ENCODE measurements at regions not wholly inside any gene's neighbourhood (a gene's known extent, or its start where the extent isn't known, plus 50 kb on each side); places are given as distances from the start of the nearest gene placed in this dataset.

DNA sequence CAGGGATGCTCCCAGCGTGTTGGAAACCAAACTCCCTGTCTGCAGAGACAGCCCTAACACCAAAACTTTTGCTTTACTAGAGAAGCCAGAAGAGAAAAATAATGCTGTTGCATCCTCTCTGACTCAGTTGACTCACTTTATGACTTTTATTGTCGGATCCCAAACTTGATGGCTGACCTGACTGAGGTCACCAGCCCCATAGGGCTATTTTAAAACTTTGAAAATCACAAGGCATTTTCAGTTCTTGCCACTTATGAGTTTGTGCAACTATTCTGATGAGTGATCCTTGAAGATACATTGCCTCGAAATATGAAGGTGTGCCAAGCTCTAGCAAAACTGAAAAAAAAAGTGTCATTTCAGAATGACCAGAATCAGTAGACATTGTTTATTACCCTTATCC is 320.2 kb downstream of the DLEU7 start:
- Histone ChIP-seq H3K27me3 (ENCODE audit: control insufficient read depth, insufficient read depth, low read length) (no peaks in the 10 kb centered on the region), H3K4me1 (ENCODE audit: control insufficient read depth, insufficient read depth, low read length) (peaks cover 8% of the 10 kb centered on the region), H3K27ac (ENCODE audit: low read length) (no peak overlapping the region), H3K4me3 (ENCODE audit: low read length) (no peak overlapping the region), H3K9me3 (ENCODE audit: control insufficient read depth, low read depth, low read length) (no peaks in the 10 kb centered on the region), H3K36me3 (ENCODE audit: control insufficient read depth, insufficient read depth, low read length) (no peaks in the 10 kb centered on the region)
- WGBS (ENCODE audit: insufficient coverage, low lambda C conversion rate), result 100% methylated on average over 1 of the region's 3 CpGs
- no peak for DNase-seq

DNA sequence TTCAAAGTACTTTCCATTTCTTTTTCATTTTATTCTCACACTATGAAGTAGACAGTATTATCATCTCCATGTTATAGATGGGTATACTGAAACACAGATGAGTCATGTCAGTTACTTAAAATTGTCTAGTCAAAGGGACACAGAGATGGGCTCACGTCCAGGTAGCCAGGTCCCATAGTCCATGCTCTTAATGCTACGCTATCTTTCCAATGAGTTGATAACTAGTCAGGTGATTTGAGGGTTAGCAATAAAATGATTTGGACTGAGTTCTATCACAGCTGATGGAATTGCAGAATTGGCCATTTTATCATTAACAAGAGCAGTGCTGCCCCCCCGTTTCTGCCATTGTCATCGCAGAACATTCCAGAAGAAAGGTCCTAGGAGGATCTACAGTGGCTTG is 318.9 kb downstream of the DLEU7 start:
- Histone ChIP-seq H3K27me3 (ENCODE audit: control insufficient read depth, insufficient read depth, low read length) (no peaks in the 10 kb centered on the region), H3K4me1 (ENCODE audit: control insufficient read depth, insufficient read depth, low read length) (peaks cover 8% of the 10 kb centered on the region), H3K36me3 (ENCODE audit: control insufficient read depth, insufficient read depth, low read length) (no peaks in the 10 kb centered on the region), H3K9me3 (ENCODE audit: control insufficient read depth, low read depth, low read length) (no peaks in the 10 kb centered on the region), H3K4me3 (ENCODE audit: low read length) (no peak overlapping the region), H3K27ac (ENCODE audit: low read length) (no peak overlapping the region)
- WGBS (ENCODE audit: insufficient coverage, low lambda C conversion rate), result 83% methylated on average over 1 of the region's 4 CpGs
- DNase-seq, result peak; percentile 31 to 53

DNA sequence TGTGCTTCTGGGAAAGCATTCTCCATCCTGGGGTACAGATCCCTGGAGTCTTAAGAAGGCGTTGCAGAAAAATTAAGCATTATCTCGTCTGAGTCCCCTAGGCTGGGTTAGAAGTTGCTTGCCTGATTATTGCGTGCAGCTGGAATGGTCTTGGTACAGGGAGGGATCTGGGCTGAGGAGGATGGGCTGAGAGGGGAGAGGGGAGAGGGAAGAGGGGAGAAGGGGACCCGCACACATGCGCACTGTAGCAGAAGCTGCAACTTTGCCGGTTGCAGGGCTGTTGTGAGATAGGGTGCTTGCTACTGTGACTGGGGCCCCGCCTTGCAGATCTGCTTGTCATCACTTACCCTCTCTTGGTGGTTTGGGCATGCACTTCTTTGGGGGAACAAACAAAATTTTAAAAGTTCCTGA is 316.8 kb downstream of the DLEU7 start:
- H3K27ac ChIP-seq (ENCODE audit: low read length), result no peak overlapping the region
- H3K27me3 ChIP-seq (ENCODE audit: control insufficient read depth, insufficient read depth, low read length), result no peaks in the 10 kb centered on the region
- no peak for DNase-seq
- no peaks in the 10 kb centered on the region for H3K36me3 ChIP-seq (ENCODE audit: control insufficient read depth, insufficient read depth, low read length)
- no CpG with 5 or more reads among the region's 7 CpGs for WGBS (ENCODE audit: insufficient coverage, low lambda C conversion rate)
- H3K4me3 ChIP-seq (ENCODE audit: low read length), result no peak overlapping the region
- no peaks in the 10 kb centered on the region for H3K9me3 ChIP-seq (ENCODE audit: control insufficient read depth, low read depth, low read length)
- peaks cover 4% of the 10 kb centered on the region for H3K4me1 ChIP-seq (ENCODE audit: control insufficient read depth, insufficient read depth, low read length)

DNA sequence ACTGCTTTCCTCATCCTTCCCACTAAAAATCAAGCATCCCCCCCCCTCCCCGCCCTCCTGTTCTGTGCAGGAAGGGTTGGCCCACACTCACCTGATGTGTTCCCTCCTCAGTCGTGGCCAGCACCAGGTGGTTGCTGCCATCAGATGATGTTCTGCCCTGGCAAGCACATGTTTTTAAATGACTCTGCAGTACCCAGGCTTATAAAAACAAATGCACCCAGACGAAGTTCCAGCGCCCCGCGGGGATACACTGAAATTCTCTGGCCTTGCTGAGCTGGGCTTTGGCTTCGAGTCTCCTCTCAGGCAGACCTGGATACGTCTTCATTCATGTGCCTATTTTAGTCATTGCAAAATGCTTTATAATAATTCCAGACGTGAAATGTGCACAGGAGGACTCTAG is 316.3 kb downstream of the DLEU7 start:
- no peaks in the 10 kb centered on the region for H3K27me3 ChIP-seq (ENCODE audit: control insufficient read depth, insufficient read depth, low read length)
- no peaks in the 10 kb centered on the region for H3K9me3 ChIP-seq (ENCODE audit: control insufficient read depth, low read depth, low read length)
- no peak overlapping the region for H3K4me3 ChIP-seq (ENCODE audit: low read length)
- H3K27ac ChIP-seq (ENCODE audit: low read length), result no peak overlapping the region
- no CpG with 5 or more reads among the region's 9 CpGs for WGBS (ENCODE audit: insufficient coverage, low lambda C conversion rate)
- H3K36me3 ChIP-seq (ENCODE audit: control insufficient read depth, insufficient read depth, low read length), result no peaks in the 10 kb centered on the region
- H3K4me1 ChIP-seq (ENCODE audit: control insufficient read depth, insufficient read depth, low read length), result peaks cover 1% of the 10 kb centered on the region
- DNase-seq, result no peak

DNA sequence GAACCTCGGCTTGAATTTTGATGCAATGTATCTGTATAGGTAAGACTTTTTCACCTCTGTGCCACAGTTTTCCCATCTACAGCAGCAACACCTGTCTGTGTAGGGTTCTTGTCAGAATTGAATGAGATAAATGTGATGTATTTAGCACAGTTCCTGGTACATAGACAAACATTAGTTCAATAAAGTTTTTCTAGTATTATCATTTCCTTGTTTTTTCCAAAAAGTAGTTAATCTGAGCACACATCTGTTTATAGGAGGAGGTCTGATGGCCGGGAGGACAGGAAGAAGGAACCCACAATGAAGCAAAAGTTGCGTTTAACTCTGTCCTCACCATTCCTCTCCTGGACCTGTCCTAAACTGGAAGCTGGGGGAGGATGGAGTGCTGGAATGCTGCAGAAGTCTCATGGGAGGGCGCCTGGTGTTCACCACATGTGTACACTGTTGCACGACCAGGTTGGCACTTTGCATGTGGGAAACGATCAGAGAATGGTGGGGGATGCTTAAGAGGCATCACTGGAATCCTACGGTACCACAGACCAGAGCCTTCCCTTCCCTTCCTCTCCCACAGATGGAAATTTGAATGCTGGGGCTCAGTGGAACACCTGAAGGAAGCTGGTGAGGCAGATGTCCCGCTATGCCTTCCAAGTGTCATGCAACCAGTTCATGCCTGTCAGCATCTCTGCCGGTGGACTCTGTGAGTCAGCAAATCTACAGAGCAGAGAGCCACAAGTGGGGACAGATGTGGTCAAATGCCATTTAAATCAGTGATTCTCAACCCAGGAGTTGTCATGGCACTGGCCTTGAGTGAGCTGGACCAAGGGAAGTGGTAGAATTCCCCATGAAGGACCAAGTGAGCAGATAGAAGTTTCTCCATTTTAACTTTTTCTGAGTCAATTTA is 315.6 kb downstream of the DLEU7 start:
- WGBS (ENCODE audit: insufficient coverage, low lambda C conversion rate), result no CpG with 5 or more reads among the region's 9 CpGs
- H3K27ac ChIP-seq (ENCODE audit: low read length), result no peak overlapping the region
- no peaks in the 10 kb centered on the region for H3K27me3 ChIP-seq (ENCODE audit: control insufficient read depth, insufficient read depth, low read length)
- H3K9me3 ChIP-seq (ENCODE audit: control insufficient read depth, low read depth, low read length), result no peaks in the 10 kb centered on the region
- H3K4me1 ChIP-seq (ENCODE audit: control insufficient read depth, insufficient read depth, low read length), result no peaks in the 10 kb centered on the region
- H3K36me3 ChIP-seq (ENCODE audit: control insufficient read depth, insufficient read depth, low read length), result no peaks in the 10 kb centered on the region
- H3K4me3 ChIP-seq (ENCODE audit: low read length), result no peak overlapping the region
- no peak for DNase-seq

DNA sequence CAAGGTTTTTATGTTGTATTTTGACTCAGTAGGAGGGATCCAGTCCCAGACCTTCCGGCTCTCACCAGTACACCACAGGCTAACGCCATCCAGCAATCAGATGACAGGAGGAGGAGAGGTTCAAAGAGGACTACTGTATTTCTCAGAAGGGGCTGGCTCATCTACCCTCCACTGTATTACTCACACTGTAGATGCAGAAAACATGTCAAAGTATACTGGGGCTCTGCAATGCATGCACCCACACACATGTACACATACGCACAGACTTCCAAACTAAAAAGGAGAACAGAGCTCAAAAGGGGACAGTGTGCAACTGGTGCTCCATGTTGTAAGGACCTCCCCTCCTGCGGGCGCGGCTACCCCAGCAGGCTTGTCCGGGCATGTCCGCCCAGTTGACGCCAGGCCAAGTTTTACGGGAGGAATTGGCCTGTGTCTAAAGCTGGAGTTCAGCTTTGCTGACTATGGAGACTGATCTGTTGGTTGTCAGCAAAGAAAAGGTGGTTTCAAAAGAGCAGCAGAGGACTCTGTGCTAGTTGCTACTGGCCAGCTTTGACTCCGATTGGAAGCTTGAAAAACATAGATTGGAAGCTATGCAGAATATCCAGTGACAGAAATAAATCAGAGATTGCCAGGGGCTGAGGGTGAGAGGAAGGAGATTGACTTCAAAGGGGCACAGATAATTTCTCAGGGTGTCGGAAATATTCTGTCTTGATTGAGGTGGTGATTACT is 314.2 kb downstream of the DLEU7 start:
- H3K4me1 ChIP-seq (ENCODE audit: control insufficient read depth, insufficient read depth, low read length), result no peaks in the 10 kb centered on the region
- no peaks in the 10 kb centered on the region for H3K9me3 ChIP-seq (ENCODE audit: control insufficient read depth, low read depth, low read length)
- no CpG with 5 or more reads among the region's 12 CpGs for WGBS (ENCODE audit: insufficient coverage, low lambda C conversion rate)
- H3K27me3 ChIP-seq (ENCODE audit: control insufficient read depth, insufficient read depth, low read length), result no peaks in the 10 kb centered on the region
- H3K27ac ChIP-seq (ENCODE audit: low read length), result no peak overlapping the region
- no peak overlapping the region for H3K4me3 ChIP-seq (ENCODE audit: low read length)
- H3K36me3 ChIP-seq (ENCODE audit: control insufficient read depth, insufficient read depth, low read length), result no peaks in the 10 kb centered on the region
- no peak for DNase-seq

DNA sequence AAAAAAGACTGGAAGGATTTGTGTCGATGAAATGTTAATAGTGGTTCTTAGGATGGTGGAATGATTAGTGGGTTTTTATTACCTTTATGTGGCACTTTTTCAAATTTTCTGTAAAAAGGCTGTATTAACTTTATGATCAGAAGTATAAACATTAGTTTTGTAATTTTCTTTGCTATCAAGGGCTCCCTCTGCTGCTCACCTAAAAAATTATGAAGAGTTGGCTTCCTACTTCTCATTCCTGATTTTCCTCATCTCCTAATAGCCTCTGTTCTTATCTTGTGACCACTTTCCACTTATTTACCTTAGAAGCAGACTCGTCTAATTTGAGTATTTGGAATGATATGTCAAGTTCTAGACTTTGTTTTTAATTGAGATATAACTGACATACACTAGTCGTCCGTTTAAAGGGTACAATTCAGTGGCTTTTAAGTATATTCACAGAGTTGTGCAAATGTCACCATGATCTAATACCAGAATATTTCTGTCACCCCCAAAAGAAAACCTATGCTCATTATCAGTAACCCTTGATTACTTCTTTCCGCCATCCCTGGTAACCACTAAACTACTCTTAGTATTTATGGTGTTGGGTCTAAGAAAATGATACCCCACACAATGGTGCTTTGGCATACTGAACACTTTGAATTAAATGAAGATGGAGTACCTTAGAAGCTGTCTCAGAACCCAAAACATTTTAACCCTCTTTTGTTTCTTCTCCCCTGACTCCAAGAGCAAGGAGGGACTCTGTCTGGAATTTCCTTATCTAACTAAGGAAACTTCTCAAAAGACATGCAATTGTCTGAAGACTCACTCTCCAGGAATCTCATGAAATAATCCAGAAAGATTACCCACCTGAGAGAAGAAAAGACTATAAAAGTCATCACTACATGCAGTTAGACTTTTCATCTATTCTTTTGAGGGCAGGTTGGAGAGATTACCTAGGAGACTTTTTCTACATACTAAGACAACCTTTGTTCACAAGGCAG is 311.3 kb downstream of the DLEU7 start:
- Histone ChIP-seq H3K27me3 (ENCODE audit: control insufficient read depth, insufficient read depth, low read length) (no peaks in the 10 kb centered on the region), H3K4me3 (ENCODE audit: low read length) (no peak overlapping the region), H3K27ac (ENCODE audit: low read length) (no peak overlapping the region), H3K4me1 (ENCODE audit: control insufficient read depth, insufficient read depth, low read length) (no peaks in the 10 kb centered on the region), H3K9me3 (ENCODE audit: control insufficient read depth, low read depth, low read length) (peaks cover 11% of the 10 kb centered on the region), H3K36me3 (ENCODE audit: control insufficient read depth, insufficient read depth, low read length) (no peaks in the 10 kb centered on the region)
- DNase-seq, result no peak
- WGBS (ENCODE audit: insufficient coverage, low lambda C conversion rate), result 63% methylated on average over 3 of the region's 5 CpGs

DNA sequence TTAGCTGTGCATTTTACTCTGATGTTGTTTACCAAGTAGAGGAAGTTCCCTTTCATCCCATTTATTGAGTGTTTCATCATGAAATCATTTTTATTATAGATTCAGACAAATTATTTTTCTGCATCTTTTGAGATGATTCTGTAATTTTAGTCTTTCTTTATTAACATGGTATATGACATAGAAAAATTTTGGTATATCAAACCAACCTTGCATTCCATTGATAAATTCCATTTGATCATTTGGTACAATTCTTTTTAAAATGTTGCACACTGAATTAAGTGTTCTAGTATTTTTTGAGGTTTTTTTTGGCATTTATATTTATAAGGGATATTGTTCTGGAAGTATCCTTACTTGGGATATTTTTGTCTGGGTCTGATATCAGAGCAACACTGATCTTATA is 308.4 kb downstream of the DLEU7 start:
- no peaks in the 10 kb centered on the region for H3K36me3 ChIP-seq (ENCODE audit: control insufficient read depth, insufficient read depth, low read length)
- no peaks in the 10 kb centered on the region for H3K27me3 ChIP-seq (ENCODE audit: control insufficient read depth, insufficient read depth, low read length)
- H3K9me3 ChIP-seq (ENCODE audit: control insufficient read depth, low read depth, low read length), result peaks cover 15% of the 10 kb centered on the region
- H3K4me3 ChIP-seq (ENCODE audit: low read length), result no peak overlapping the region
- DNase-seq, result no peak
- no peaks in the 10 kb centered on the region for H3K4me1 ChIP-seq (ENCODE audit: control insufficient read depth, insufficient read depth, low read length)
- no peak overlapping the region for H3K27ac ChIP-seq (ENCODE audit: low read length)

DNA sequence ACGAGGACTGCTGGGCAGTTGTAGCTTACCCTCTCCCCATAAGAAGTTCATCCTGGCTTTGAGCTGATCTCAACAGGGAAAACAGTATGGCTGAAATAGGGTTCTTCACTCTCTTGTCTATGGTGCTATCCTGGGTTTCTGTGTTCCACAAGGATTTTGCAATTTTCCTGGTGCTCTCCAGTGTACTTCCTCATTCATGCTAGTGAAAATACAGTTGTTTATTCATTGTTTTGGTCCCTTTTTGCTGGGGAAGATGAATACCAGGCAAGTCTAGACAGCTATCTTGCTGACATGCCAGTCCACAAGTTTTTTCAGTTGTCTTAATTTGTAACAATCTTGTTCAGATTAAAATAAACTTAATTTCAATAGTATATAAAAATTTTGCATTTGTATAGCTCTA is 306.5 kb downstream of the DLEU7 start:
- Histone ChIP-seq H3K27me3 (ENCODE audit: control insufficient read depth, insufficient read depth, low read length) (no peaks in the 10 kb centered on the region), H3K4me3 (ENCODE audit: low read length) (no peak overlapping the region), H3K9me3 (ENCODE audit: control insufficient read depth, low read depth, low read length) (peaks cover 15% of the 10 kb centered on the region), H3K36me3 (ENCODE audit: control insufficient read depth, insufficient read depth, low read length) (no peaks in the 10 kb centered on the region), H3K27ac (ENCODE audit: low read length) (no peak overlapping the region), H3K4me1 (ENCODE audit: control insufficient read depth, insufficient read depth, low read length) (no peaks in the 10 kb centered on the region)
- no peak for DNase-seq
- no CpG with 5 or more reads among the region's 1 CpG for WGBS (ENCODE audit: insufficient coverage, low lambda C conversion rate)

DNA sequence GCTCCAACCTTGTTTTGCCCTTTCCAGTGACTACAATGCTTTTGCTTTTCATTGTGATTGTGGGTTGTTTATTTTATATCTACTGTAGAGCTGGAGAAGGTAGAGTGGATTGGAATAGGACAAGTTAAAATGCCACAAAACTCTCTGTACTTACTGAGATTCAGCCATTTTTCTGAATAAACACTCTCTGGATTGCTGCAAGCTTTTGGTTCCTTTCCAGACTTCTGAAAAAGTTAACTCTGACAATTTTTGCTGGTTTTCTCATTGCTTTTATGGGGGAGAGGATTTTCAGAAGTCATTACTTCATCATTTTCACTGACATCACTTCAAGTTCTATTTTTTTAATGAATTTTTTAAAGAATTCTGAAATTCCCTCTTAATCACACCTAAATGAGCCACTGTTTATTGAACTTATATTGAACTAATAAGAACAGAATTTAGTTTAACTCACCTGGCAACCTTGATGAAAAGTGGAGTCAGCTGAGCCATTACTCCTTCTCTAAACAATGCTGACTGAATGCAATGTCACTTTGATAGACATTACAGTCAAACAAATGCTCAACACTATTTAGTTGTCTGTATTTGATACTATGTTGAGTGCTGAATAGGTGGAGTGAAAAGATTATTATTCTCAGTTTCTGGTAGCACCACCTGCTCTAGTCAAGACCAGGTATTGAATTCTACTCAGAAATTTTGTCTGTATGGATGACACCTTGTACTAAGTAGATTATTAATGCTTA is 303.5 kb downstream of the DLEU7 start:
- DNase-seq, result no peak
- H3K4me1 ChIP-seq (ENCODE audit: control insufficient read depth, insufficient read depth, low read length), result no peaks in the 10 kb centered on the region
- no peaks in the 10 kb centered on the region for H3K36me3 ChIP-seq (ENCODE audit: control insufficient read depth, insufficient read depth, low read length)
- no peak overlapping the region for H3K27ac ChIP-seq (ENCODE audit: low read length)
- no peak overlapping the region for H3K4me3 ChIP-seq (ENCODE audit: low read length)
- no peaks in the 10 kb centered on the region for H3K27me3 ChIP-seq (ENCODE audit: control insufficient read depth, insufficient read depth, low read length)
- H3K9me3 ChIP-seq (ENCODE audit: control insufficient read depth, low read depth, low read length), result peaks cover 11% of the 10 kb centered on the region
